GM21529 (cell line): ENCODE measurements at regions not wholly inside any gene's neighbourhood (a gene's known extent, or its start where the extent isn't known, plus 50 kb on each side); places are given as distances from the start of the nearest gene placed in this dataset.

ENCODE experiments used
- ATAC-seq: cut with Tn5 transposase; IDR thresholded peaks from one replicate; pipeline ENCODE4 v1.9.1; 2021; ENCODE audit not compliant: unreplicated experiment

GRCh38 chr16:66219491-66219890 is 147.0 kb upstream of the CDH5 start:
- ATAC-seq = no peak

DNA sequence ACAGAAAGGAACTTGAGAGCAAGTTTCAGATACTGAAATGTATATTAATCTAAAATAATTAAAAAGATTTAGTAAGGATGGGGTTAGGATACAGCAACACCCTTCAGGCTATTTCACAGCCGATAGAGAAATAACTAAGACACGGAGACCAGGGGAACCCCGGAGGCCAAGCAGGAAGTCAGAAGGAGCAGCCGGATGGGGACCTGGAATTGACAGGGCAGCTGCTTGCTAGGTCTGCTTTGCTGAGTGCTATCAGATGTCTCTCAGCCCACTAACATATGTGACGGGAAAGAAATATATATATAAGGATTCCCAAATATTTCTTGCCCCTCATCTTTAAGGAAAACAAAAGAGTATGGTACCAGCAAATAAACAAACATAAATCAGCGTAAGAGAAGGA is 154.1 kb upstream of the CDH5 start:
- no peak for ATAC-seq

DNA sequence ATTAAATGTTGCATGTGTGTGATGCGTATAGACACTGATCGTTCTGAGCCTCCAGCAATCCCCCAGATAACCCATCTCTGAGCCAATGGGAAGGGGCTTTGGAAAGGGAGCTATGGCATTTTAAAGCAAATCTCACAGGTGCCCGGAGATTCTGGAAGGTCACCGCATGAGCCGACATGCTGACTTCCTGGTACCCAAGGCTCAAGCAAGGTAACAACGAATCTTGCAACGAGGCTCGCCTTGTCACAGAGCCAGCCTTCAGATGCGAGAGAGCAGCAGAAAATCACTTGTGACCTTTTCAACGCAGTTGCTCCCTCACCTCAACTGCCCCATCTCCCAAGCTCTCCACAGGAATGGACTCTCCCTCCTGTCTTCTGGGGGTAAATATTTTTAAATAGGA is 154.8 kb upstream of the CDH5 start:
- no peak for ATAC-seq

DNA sequence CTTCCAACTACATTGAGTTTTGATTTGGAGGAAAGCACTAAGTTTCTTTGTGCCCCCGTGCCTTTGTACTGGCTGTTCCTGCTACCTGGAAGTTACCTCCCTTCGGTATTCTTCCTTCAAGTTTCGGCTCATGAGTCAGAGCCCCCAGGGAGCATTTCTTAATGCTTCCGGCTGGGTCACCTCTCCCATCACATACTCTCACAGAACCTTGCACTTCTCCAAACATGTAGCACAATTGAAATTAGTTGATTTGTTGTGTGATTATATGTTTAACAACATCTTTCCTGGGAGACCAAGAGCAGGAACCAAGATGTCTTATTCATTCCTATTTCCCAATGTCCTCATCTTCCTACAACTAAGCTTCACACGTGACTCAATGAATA is 158.6 kb upstream of the CDH5 start:
- ATAC-seq = no peak

- no peak for ATAC-seq
These were observed 159.2 kb upstream of the CDH5 start for GRCh38 chr16:66207139-66207882.

GRCh38 chr16:66206363-66206762 is 160.1 kb upstream of the CDH5 start:
- ATAC-seq = no peak

DNA sequence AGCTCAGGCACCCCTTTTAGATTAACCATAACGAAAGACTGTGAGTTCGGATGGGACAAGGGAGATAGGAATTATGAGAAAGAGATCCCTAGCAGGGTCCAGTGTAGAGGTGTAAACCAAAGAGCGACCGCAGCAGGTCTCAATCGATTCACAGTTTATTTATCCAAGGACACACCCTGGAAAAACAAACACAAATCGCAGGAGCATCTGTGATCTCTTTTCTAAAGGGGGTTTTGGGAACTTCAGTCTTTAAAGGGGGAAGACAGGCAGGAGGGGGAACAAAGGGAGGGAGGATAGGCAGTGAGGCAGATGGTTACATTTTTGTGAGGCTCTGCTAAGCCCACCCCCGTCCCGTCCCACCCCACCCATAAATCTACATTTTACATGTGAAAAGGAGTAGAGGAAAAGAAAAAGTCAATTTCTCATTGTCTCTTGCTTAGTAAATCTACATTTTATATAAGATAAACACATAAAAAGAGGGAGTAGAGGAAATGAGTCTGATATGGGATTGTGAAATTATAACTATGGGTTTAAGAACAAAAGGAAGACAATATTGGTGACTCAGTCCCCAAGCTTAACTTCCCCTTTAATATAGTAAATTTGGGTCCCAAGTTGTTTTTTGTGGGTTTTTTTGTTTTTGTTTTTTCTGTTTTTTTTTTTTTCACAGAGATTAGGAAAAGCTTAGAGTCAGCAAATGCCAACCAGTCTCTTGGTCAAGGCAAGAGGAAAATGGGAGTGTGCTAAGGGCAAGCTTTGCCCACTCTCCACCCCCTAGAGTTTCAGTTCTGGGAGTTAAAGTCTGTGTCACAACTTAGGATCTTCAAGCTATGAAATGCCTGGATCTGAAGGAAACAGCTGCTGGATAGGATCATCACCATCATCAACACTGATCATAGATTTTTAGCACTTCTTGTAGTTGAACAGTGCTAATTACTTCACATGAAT is 160.9 kb upstream of the CDH5 start:
- ATAC-seq = no peak

DNA sequence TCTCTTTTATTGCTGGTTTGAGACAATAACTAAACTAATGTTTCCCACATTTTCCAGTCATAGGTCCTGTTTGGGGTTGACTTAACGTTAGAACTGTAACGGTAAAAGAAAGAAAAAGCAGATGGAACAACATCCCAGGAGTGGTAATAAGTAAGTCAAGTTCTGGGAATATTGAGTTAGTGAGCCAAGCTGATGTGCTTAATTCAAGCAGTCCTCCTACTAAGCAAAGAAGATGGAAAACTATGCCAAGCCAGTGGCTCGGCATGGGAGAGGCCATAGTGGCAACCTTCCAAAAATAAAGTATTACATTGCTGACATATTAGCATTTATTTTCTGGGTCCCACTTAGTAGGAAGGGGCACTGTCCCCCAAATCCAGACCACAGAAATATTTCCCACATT is 161.7 kb upstream of the CDH5 start:
- no peak for ATAC-seq

DNA sequence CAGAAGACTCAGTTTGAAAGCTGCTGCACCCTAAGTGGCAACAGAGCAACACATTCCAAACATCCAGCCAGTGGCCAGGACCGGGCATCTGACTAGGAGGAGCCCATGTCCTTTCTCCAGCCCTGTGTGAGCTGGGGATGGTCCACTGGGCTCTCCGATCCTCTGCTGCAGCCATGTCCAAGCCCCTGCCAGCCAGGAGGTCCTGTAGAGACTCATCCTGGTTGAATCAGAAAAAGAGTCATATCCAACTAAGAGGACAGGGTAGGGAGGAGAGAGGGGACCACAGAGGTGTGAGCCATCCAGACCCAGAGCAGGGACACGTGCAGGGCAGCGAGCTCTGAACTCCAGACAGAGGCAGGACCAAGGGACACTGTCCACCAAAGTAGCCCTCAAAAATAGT is 163.0 kb upstream of the CDH5 start:
- no peak for ATAC-seq

GRCh38 chr16:66199189-66199588 is 167.3 kb upstream of the CDH5 start:
- no peak for ATAC-seq

GRCh38 chr16:66198641-66199040 is 167.8 kb upstream of the CDH5 start:
- no peak for ATAC-seq

- no peak for ATAC-seq
These were observed 168.7 kb upstream of the CDH5 start for GRCh38 chr16:66197668-66198278.

DNA sequence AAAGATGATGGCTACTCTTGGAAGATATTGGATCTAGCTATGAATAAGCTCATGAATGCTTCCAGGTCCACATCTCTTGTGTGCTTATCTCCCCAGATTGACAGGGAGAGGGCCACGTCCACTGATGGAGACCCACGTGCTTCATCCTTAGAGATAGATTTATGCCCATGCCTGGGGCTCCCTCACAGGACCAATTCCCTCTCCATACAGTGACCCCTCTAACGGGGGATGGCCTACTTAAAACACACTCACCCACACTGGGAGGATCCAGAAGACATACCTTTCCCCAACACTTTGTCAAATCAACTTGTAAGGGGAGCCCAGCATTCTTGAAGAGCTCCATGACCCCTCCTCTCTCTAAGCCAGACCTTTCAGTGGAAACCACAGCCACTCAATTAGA is 169.7 kb upstream of the CDH5 start:
- ATAC-seq = no peak

DNA sequence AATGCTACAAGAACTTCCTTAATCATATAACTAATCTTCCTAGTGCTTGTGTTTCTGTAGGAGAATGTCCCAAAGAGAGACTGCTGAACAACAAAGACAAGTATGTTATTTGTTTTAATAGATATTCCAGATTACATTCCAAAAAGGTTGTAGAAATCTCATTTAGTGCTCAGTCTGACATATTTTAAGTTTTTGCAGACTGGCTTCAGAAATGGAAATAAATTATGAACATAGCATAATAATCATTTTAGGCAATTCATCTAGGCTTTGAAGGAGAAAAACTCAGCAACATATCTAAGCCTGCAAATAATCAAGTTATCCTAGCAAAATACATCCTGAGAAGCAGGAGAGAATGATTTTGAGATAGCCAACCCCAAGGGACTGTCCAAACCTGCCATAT is 171.6 kb upstream of the CDH5 start:
- no peak for ATAC-seq

- no peak for ATAC-seq
These were observed 172.8 kb upstream of the CDH5 start for GRCh38 chr16:66193543-66194229.

DNA sequence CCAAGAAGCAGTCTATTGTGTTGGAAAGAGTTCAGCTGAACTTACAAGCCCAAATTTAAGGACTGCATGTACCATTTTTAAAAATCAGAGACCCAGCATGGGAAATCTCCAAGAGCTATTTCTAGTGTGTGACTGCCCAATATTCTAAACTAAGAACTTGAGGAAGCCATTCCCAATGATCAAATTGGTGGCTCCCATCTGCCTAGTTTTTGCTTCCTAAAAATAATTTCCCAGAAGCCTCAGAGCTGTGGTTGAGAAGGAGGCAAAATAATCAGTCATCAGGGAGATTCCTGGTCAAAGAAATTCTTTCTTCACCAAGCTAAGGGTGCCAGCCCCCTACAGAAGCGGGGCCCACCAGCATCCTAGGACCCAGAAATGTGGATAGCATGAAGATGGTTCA is 176.1 kb upstream of the CDH5 start:
- no peak for ATAC-seq

DNA sequence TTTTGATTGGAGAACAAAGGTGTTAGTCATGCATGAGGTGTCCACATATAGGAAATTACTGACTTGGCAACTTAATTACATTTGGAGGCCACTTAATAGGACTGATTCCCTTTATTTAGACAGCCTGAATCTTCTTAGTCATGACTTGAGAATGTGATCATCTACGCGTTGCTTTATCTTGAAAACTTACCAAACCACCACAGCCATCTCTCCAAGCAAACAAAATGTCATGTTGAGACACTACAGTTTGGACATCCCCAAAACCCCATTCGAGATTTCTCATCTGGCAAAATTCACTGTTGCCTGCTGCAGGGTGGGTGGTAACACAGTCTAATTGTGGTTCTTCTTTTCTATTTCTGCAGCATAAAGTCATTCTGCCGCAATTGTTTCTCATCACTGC is 176.5 kb upstream of the CDH5 start:
- no peak for ATAC-seq

GRCh38 chr16:66188917-66189725 is 177.4 kb upstream of the CDH5 start:
- ATAC-seq = no peak

- no peak for ATAC-seq
These were observed 180.2 kb upstream of the CDH5 start for GRCh38 chr16:66186251-66186785.

DNA sequence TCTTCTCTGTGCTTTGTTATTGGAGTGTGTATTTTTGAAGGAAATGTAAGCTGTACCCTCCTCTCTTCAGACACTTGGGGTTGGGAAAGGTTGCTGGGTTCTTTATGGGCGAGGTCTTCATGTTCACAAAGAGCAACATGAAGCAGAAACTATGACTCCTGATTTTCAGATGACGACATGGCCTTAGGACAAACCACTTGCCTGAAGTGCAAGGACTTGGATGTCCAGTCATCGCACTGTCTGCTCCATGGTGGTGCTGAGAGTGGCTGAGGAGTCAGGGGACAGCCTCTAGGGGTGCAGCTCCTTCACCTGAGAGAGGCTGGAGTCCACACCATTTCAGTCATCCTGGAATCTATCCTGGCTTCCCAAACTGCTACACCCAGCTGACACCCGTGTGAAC is 183.9 kb upstream of the CDH5 start:
- no peak for ATAC-seq
